Endothelial cell of umbilical vein (primary cell): ENCODE measurements at regions not wholly inside any gene's neighbourhood (a gene's known extent, or its start where the extent isn't known, plus 50 kb on each side); places are given as distances from the start of the nearest gene placed in this dataset.

Experiments used
- BruUV-seq: library from RNA; stranded (reverse); fragments of 400-500 nt; replicated peaks from 2 replicates; lab custom pipeline; 2021; lab: Mats Ljungman, UMichigan
- CTCF ChIA-PET: fragments of 300-600, 350-600 bp; sonication (Branson Sonifier 250); formaldehyde crosslinking; loops from one replicate; lab custom pipeline; 2021; ENCODE audit warnings: antibody characterized with exemption, inconsistent platforms; lab: Charles Lee
- POLR2A ChIA-PET: fragments of 300-600, 350-600 bp; sonication (Branson Sonifier 250); formaldehyde crosslinking; loops from one replicate; lab custom pipeline; 2021; ENCODE audit warnings: antibody characterized with exemption, inconsistent platforms; lab: Charles Lee
- DNase-seq: peaks from one replicate; pipeline ENCODE4 v3.0.0-alpha.2; 2011; ENCODE audit warnings: low read depth, low spot score
- FAIRE-seq: peaks from 2 replicates; lab custom pipeline; 2011; peaks lifted over from hg19 to GRCh38; lab: Jason Lieb, UNC
- H2AFZ ChIP-seq: 2 replicates; pipeline ENCODE4 v1.6.0; 2012; ENCODE audit warnings: low read depth, low read length, control low read depth, inconsistent platforms
- H3K27ac ChIP-seq: 2 replicates; pipeline ENCODE4 v1.5.1; 2011; ENCODE audit warnings: low read depth, mild to moderate bottlenecking, control low read depth, low read length, moderate library complexity; ENCODE audit not compliant: insufficient read depth
- H3K27me3 ChIP-seq, 2 experiments: 2 replicates each; pipeline versions ENCODE4 v1.6.0 to v1.6.1; 2011; ENCODE audit warnings: low read length in 2 of 2, mixed read lengths in 1 of 2; ENCODE audit not compliant: control insufficient read depth in 2 of 2, insufficient read depth in 2 of 2
- H3K36me3 ChIP-seq, 2 experiments: 2 replicates in 1 of 2; 3 replicates in 1 of 2; pipeline ENCODE4 v1.5.1; 2011; ENCODE audit warnings: low read length in 2 of 2, mild to moderate bottlenecking in 1 of 2, moderate library complexity in 1 of 2; ENCODE audit not compliant: control insufficient read depth in 2 of 2, insufficient read depth in 2 of 2; ENCODE audit errors: extremely low read depth in 1 of 2
- H3K4me1 ChIP-seq: 3 replicates; pipeline ENCODE4 v1.5.1; 2011; ENCODE audit warnings: mild to moderate bottlenecking, low read length; ENCODE audit not compliant: control insufficient read depth, insufficient read depth; ENCODE audit errors: extremely low read depth
- H3K4me2 ChIP-seq: 2 replicates; pipeline ENCODE4 v1.6.1; 2011; ENCODE audit warnings: low read length, control low read depth, mixed read lengths; ENCODE audit not compliant: insufficient read depth
- H3K4me3 ChIP-seq, 3 experiments: fragments of 200-600 bp in 1 of 3; sonication (generic), shearing (Covaris generic) in 1 of 3; replicated peaks in 1 of 3; 2 replicates each; pipeline ENCODE4 v1.5.1; 2011 to 2016; ENCODE audit warnings: control low read depth in 3 of 3, low read length in 3 of 3, mild to moderate bottlenecking in 2 of 3, inconsistent platforms in 1 of 3, low read depth in 1 of 3, moderate library complexity in 1 of 3; ENCODE audit not compliant: insufficient read depth in 1 of 3
- H3K79me2 ChIP-seq: 2 replicates; pipeline ENCODE4 v1.6.0; 2012; ENCODE audit warnings: low read length, inconsistent platforms; ENCODE audit not compliant: control insufficient read depth, insufficient read depth
- H3K9ac ChIP-seq: replicated peaks from 2 replicates; pipeline ENCODE3; 2011; ENCODE audit warnings: low read length, control low read depth; ENCODE audit not compliant: insufficient read depth; ENCODE audit errors: extremely low read depth
- H3K9me1 ChIP-seq: replicated peaks from 3 replicates; pipeline ENCODE4 v1.6.0; 2011; ENCODE audit warnings: mild to moderate bottlenecking, low read length; ENCODE audit not compliant: control insufficient read depth, insufficient read depth; ENCODE audit errors: extremely low read depth
- H3K9me3 ChIP-seq: replicated peaks from 2 replicates; pipeline ENCODE4 v1.5.1; 2012; ENCODE audit warnings: low read length, inconsistent platforms; ENCODE audit not compliant: control insufficient read depth, insufficient read depth
- H4K20me1 ChIP-seq: replicated peaks from 2 replicates; pipeline ENCODE3; 2011; ENCODE audit warnings: mild to moderate bottlenecking, low read length; ENCODE audit not compliant: control insufficient read depth, insufficient read depth; ENCODE audit errors: extremely low read depth
- CTCF ChIP-seq, 2 donors: IDR thresholded peaks; 1 replicate in 1 of 2; 2 replicates in 1 of 2; pipeline ENCODE4 v1.5.1; 2011; ENCODE audit warnings: low read length in 2 of 2, mild to moderate bottlenecking in 2 of 2, moderate library complexity in 2 of 2, control low read depth in 1 of 2, inconsistent platforms in 1 of 2, low read depth in 1 of 2; ENCODE audit not compliant: insufficient read depth in 1 of 2; ENCODE audit errors: extremely low read depth in 1 of 2
- EZH2 ChIP-seq: IDR thresholded peaks from 2 replicates; pipeline ENCODE4 v1.6.1; 2012; ENCODE audit warnings: borderline replicate concordance, low read depth, mild to moderate bottlenecking, moderate library complexity, low read length, inconsistent platforms; ENCODE audit not compliant: severe bottlenecking
- FOS ChIP-seq: IDR thresholded peaks from 2 replicates; pipeline ENCODE4 v1.6.1; 2011; ENCODE audit warnings: mild to moderate bottlenecking, low read length, moderate library complexity, borderline replicate concordance; ENCODE audit not compliant: insufficient read depth
- GATA2 ChIP-seq: IDR thresholded peaks from 2 replicates; pipeline ENCODE4 v1.7.0; 2011; ENCODE audit warnings: low read depth, mild to moderate bottlenecking, moderate library complexity, mixed read lengths, low read length; ENCODE audit not compliant: insufficient read length, insufficient read depth
- JUN ChIP-seq: IDR thresholded peaks from 2 replicates; pipeline ENCODE4 v1.6.1; 2011; ENCODE audit warnings: borderline replicate concordance, low read depth; ENCODE audit not compliant: insufficient read length, insufficient read depth
- MYC ChIP-seq: IDR thresholded peaks from one replicate; pipeline ENCODE4 v1.6.1; 2011; ENCODE audit warnings: mild to moderate bottlenecking, low read depth, low read length
- POLR2A ChIP-seq: IDR thresholded peaks from 2 replicates; pipeline ENCODE4 v1.6.1; 2012; ENCODE audit warnings: low read depth, mild to moderate bottlenecking, control low read depth, low read length
- POLR2AphosphoS5 ChIP-seq: IDR thresholded peaks from 2 replicates; pipeline ENCODE4 v1.6.1; 2012; ENCODE audit warnings: low read depth, mild to moderate bottlenecking, control low read depth, low read length, moderate library complexity; ENCODE audit not compliant: insufficient read depth
- dilution Hi-C: fragments of 300-500 bp; cut with MboI; formaldehyde crosslinking; loops from one replicate; pipeline ENCODE4 v1.15.0; 2019; ENCODE audit warnings: low sequenced_read_pairs; ENCODE audit not compliant: extremely low pct_ligation_motif_present
- intact Hi-C: fragments of 100-400 bp; cut with micrococcal nuclease; formaldehyde crosslinking; loops from one replicate; pipeline ENCODE4 v1.10.0; 2022
- TF ChIP-seq, protein P1 (sequence below): IDR thresholded peaks from 2 replicates; pipeline ENCODE4 v1.6.1; 2011; ENCODE audit not compliant: insufficient read depth, insufficient read length

GRCh38 chr11:15662285-15662684 is 547.6 kb downstream of the INSC start:
- no peaks in the 10 kb centered on the region for H4K20me1 ChIP-seq
- no peak overlapping the region for H2AFZ ChIP-seq
- CTCF ChIA-PET: no interaction called here
- no peak overlapping the region for H3K4me3 ChIP-seq
- no peak for DNase-seq
- H3K79me2 ChIP-seq: no peaks in the 10 kb centered on the region
- H3K27ac ChIP-seq: no peak overlapping the region
- POLR2A ChIA-PET: no interaction called here
- no TSS peak for BruUV-seq
- no peaks in the 10 kb centered on the region for H3K9me1 ChIP-seq
- no peaks in the 10 kb centered on the region for H3K36me3 ChIP-seq
- TF ChIP-seq POLR2AphosphoS5 (no peak), CTCF (IDR thresholded peaks at IDR 0.05; ENCODE audit: extremely low read depth in 1 of 2, insufficient read depth in 1 of 2, low read depth in 1 of 2, low read length in 2 of 2) (no peak), MYC (no peak)
- dilution Hi-C loops (no loop called here), intact Hi-C loops (no loop called here)
- no peak overlapping the region for H3K9ac ChIP-seq
- H3K9me3 ChIP-seq: no peaks in the 10 kb centered on the region
- no peaks in the 10 kb centered on the region for H3K27me3 ChIP-seq
- H3K4me1 ChIP-seq: peaks cover 14% of the 10 kb centered on the region
- no peak overlapping the region for H3K4me2 ChIP-seq
- FAIRE-seq: no peak

- no peaks in the 10 kb centered on the region for H3K9me1 ChIP-seq
- CTCF ChIA-PET: no interaction called here
- H3K27ac ChIP-seq: no peak overlapping the region
- intact Hi-C loops (no loop called here), dilution Hi-C loops (no loop called here)
- DNase-seq (no peak), FAIRE-seq (no peak)
- H3K27me3 ChIP-seq: no peaks in the 10 kb centered on the region
- peaks cover 14% of the 10 kb centered on the region for H3K4me1 ChIP-seq
- no peaks in the 10 kb centered on the region for H3K9me3 ChIP-seq
- TF ChIP-seq JUN: no peak
- no peak for TF ChIP-seq POLR2A
- no peak for TF ChIP-seq MYC
- TF ChIP-seq, protein P1, sequence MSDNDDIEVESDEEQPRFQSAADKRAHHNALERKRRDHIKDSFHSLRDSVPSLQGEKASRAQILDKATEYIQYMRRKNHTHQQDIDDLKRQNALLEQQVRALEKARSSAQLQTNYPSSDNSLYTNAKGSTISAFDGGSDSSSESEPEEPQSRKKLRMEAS: no peak
- TF ChIP-seq GATA2: no peak
- TF ChIP-seq CTCF (IDR thresholded peaks at IDR 0.05; ENCODE audit: extremely low read depth in 1 of 2, insufficient read depth in 1 of 2, low read depth in 1 of 2, low read length in 2 of 2): no peak
- no peak for TF ChIP-seq POLR2AphosphoS5
- no peak for TF ChIP-seq FOS
- no peak for TF ChIP-seq EZH2
- POLR2A ChIA-PET: no interaction called here
- no peaks in the 10 kb centered on the region for H4K20me1 ChIP-seq
- H3K9ac ChIP-seq: no peak overlapping the region
- H3K36me3 ChIP-seq: no peaks in the 10 kb centered on the region
- H3K4me2 ChIP-seq: no peak overlapping the region
- H2AFZ ChIP-seq: no peak overlapping the region
- no TSS peak for BruUV-seq
- H3K4me3 ChIP-seq: no peak overlapping the region
- no peaks in the 10 kb centered on the region for H3K79me2 ChIP-seq
These were observed 549.1 kb downstream of the INSC start for GRCh38 chr11:15663777-15664218.
